PC-9 (cell line): ENCODE measurements at regions not wholly inside any gene's neighbourhood (a gene's known extent, or its start where the extent isn't known, plus 50 kb on each side); places are given as distances from the start of the nearest gene placed in this dataset.

Experiments
- BruUV-seq: library from RNA; stranded (reverse); fragments of 400-500 nt; replicated peaks from 2 replicates; lab custom pipeline; 2021; lab: Mats Ljungman, UMichigan
- CTCF ChIA-PET: fragments of 300-600 bp; sonication (Branson Sonifier 250); formaldehyde crosslinking; loops from one replicate; lab custom pipeline; 2022; ENCODE audit warnings: antibody characterized with exemption; lab: Charles Lee
- POLR2A ChIA-PET: fragments of 300-600 bp; sonication (Branson Sonifier 250); formaldehyde crosslinking; loops from one replicate; lab custom pipeline; 2022; ENCODE audit warnings: antibody characterized with exemption; ENCODE audit not compliant: unreplicated experiment; lab: Charles Lee
- DNase-seq, 2 experiments: peaks; one replicate each; pipeline versions ENCODE4 v3.0.0 to v3.0.0-alpha.2; 2015 to 2022; ENCODE audit warnings: mixed read lengths in 1 of 2
- H2AFZ ChIP-seq: fragments of 200-600 bp; sonication (generic); 2 replicates; pipeline ENCODE4 v1.8.1; 2017; ENCODE audit warnings: antibody characterized with exemption
- H3F3A ChIP-seq: fragments of 200-600 bp; sonication (generic); 2 replicates; pipeline ENCODE4 v1.8.1; 2017; ENCODE audit warnings: antibody characterized with exemption, mild to moderate bottlenecking, low read depth; ENCODE audit not compliant: insufficient read depth
- H3K27ac ChIP-seq: fragments of 200-600 bp; sonication (generic); 2 replicates; pipeline ENCODE4 v1.6.1; 2016; ENCODE audit warnings: mixed run types
- H3K27me3 ChIP-seq: fragments of 200-600 bp; sonication (generic); 2 replicates; pipeline ENCODE4 v1.6.1; 2016; ENCODE audit warnings: low read depth, mixed run types; ENCODE audit not compliant: insufficient read depth
- H3K36me3 ChIP-seq: fragments of 200-600 bp; sonication (generic); 2 replicates; pipeline ENCODE4 v1.6.1; 2016; ENCODE audit warnings: low read depth, mixed run types
- H3K4me1 ChIP-seq: fragments of 200-600 bp; sonication (generic); replicated peaks from 2 replicates; pipeline ENCODE4 v1.6.1; 2016; ENCODE audit warnings: mixed run types; ENCODE audit not compliant: insufficient read depth
- H3K4me2 ChIP-seq: fragments of 200-600 bp; sonication (generic); 2 replicates; pipeline ENCODE4 v1.6.1; 2017; ENCODE audit warnings: mixed run types
- H3K4me3 ChIP-seq: fragments of 200-600 bp; sonication (generic); 2 replicates; pipeline ENCODE4 v1.6.1; 2016; ENCODE audit warnings: mixed run types
- H3K79me2 ChIP-seq: fragments of 200-600 bp; sonication (generic); 2 replicates; pipeline ENCODE4 v1.6.1; 2017; ENCODE audit warnings: low read depth, mixed run types
- H3K9me2 ChIP-seq: fragments of 200-600 bp; sonication (generic); 2 replicates; pipeline ENCODE4 v1.8.1; 2017; ENCODE audit warnings: mild to moderate bottlenecking; ENCODE audit not compliant: insufficient read depth
- H3K9me3 ChIP-seq: fragments of 200-600 bp; sonication (generic); 2 replicates; pipeline ENCODE4 v1.8.1; 2016; ENCODE audit warnings: low read depth; ENCODE audit not compliant: insufficient read depth
- H4K20me1 ChIP-seq: fragments of 200-600 bp; sonication (generic); 2 replicates; pipeline ENCODE4 v1.8.1; 2017; ENCODE audit not compliant: insufficient read depth
- EZH2 ChIP-seq: fragments of 200-600 bp; sonication (generic); IDR thresholded peaks from 2 replicates; pipeline ENCODE4 v1.8.0; 2017; ENCODE audit warnings: antibody characterized with exemption, low read depth
- intact Hi-C: fragments of 100-400 bp; cut with micrococcal nuclease; formaldehyde crosslinking; loops from one replicate; pipeline ENCODE4 v1.10.0; 2022; ENCODE audit not compliant: unreplicated experiment
- TF ChIP-seq, protein P1 (sequence below): fragments of 200-600 bp; sonication (generic); conservative IDR thresholded peaks from 2 replicates; pipeline ENCODE4 v1.6.1; 2017; ENCODE audit warnings: mixed run types, antibody characterized with exemption, mild to moderate bottlenecking, moderate library complexity

DNA sequence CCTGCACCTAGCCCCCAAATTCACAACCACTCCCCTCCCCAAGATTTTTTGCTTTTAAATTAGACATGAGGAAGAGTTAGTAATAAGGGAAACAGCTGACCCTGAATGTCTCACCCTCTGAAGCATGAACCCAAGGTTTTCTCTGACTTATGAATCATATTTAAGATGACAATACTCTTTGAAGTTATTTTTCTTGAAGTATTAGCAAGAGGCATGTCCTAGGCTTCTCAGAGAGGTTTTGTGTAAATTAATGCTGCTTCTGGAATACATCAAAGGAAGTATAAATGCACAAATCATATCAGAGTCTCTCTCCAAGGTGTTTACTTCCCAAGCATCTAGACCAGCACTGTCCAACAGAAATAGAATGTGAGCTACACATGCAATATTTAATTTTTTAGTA is 408.1 kb upstream of the MARCKS start:
- no peak for TF ChIP-seq EZH2
- TF ChIP-seq, protein P1, sequence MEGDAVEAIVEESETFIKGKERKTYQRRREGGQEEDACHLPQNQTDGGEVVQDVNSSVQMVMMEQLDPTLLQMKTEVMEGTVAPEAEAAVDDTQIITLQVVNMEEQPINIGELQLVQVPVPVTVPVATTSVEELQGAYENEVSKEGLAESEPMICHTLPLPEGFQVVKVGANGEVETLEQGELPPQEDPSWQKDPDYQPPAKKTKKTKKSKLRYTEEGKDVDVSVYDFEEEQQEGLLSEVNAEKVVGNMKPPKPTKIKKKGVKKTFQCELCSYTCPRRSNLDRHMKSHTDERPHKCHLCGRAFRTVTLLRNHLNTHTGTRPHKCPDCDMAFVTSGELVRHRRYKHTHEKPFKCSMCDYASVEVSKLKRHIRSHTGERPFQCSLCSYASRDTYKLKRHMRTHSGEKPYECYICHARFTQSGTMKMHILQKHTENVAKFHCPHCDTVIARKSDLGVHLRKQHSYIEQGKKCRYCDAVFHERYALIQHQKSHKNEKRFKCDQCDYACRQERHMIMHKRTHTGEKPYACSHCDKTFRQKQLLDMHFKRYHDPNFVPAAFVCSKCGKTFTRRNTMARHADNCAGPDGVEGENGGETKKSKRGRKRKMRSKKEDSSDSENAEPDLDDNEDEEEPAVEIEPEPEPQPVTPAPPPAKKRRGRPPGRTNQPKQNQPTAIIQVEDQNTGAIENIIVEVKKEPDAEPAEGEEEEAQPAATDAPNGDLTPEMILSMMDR: no peak
- CTCF ChIA-PET: no interaction called here
- Histone ChIP-seq H2AFZ (no peak overlapping the region), H4K20me1 (no peaks in the 10 kb centered on the region), H3K4me1 (peaks cover 20% of the 10 kb centered on the region), H3F3A (peaks cover 11% of the 10 kb centered on the region), H3K27me3 (no peaks in the 10 kb centered on the region), H3K36me3 (no peaks in the 10 kb centered on the region), H3K27ac (no peak overlapping the region), H3K79me2 (no peaks in the 10 kb centered on the region), H3K4me2 (no peak overlapping the region), H3K9me3 (peaks cover 42% of the 10 kb centered on the region), H3K9me2 (no peaks in the 10 kb centered on the region), H3K4me3 (no peak overlapping the region)
- DNase-seq: no peak
- intact Hi-C loops: no loop called here
- POLR2A ChIA-PET: no interaction called here
- BruUV-seq: no TSS peak

DNA sequence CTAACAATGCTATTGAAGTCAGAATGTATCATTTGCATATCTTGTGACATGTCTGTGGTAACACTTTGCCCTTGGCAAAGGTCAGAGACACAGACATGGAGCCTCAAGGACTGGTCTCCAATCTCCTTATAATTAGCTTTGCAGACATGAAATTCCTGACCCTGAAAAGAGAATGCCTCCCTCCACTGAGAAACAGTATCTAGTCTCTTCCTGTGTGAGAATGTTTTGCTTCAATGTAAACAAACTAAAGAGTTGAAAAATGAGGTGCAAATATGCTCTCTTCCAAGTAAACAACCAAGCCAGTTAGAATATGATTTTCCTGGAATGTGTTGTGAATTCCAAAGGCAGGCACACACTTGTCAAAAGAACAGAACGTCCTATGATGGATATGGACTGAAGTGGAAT is 407.1 kb upstream of the MARCKS start:
- ChIA-PET POLR2A (no interaction called here), CTCF (no interaction called here)
- Histone ChIP-seq H3K4me3 (no peak overlapping the region), H3K27ac (no peak overlapping the region), H3F3A (peaks cover 11% of the 10 kb centered on the region), H3K4me2 (no peak overlapping the region), H3K9me3 (peaks cover 38% of the 10 kb centered on the region), H4K20me1 (no peaks in the 10 kb centered on the region), H3K79me2 (no peaks in the 10 kb centered on the region), H3K4me1 (peaks cover 20% of the 10 kb centered on the region), H3K27me3 (no peaks in the 10 kb centered on the region), H2AFZ (no peak overlapping the region), H3K36me3 (no peaks in the 10 kb centered on the region), H3K9me2 (no peaks in the 10 kb centered on the region)
- intact Hi-C loops: no loop called here
- TF ChIP-seq EZH2: no peak
- TF ChIP-seq, protein P1: no peak
- no TSS peak for BruUV-seq
- DNase-seq: no peak

GRCh38 chr6:113451049-113451448 is 406.1 kb upstream of the MARCKS start:
- ChIA-PET POLR2A (no interaction called here), CTCF (no interaction called here)
- Histone ChIP-seq H3K27ac (no peak overlapping the region), H3K9me2 (no peaks in the 10 kb centered on the region), H3K9me3 (peaks cover 34% of the 10 kb centered on the region), H3K4me2 (no peak overlapping the region), H3K4me1 (peaks cover 20% of the 10 kb centered on the region), H3F3A (peaks cover 11% of the 10 kb centered on the region), H3K27me3 (no peaks in the 10 kb centered on the region), H3K36me3 (no peaks in the 10 kb centered on the region), H4K20me1 (no peaks in the 10 kb centered on the region), H2AFZ (no peak overlapping the region), H3K79me2 (no peaks in the 10 kb centered on the region), H3K4me3 (no peak overlapping the region)
- intact Hi-C loops: no loop called here
- TF ChIP-seq, protein P1: no peak
- TF ChIP-seq EZH2: no peak
- no TSS peak for BruUV-seq
- DNase-seq: no peak
